SK-N-SH treated with all-trans-retinoic acid at 6 μM for 48 hours (cell line): ENCODE measurements at regions not wholly inside any gene's neighbourhood (a gene's known extent, or its start where the extent isn't known, plus 50 kb on each side); places are given as distances from the start of the nearest gene placed in this dataset.

Source experiments
- ATAC-seq: fragments of 200-7000 bp; cut with Tn5 transposase; 3 replicates; pipeline ENCODE4 v1.9.1; 2020; ENCODE audit warnings: mild to moderate bottlenecking, moderate library complexity
- ARNTL ChIP-seq: fragments of 450-650 bp; formaldehyde crosslinking; IDR thresholded peaks from 2 replicates; pipeline ENCODE4 v1.5.0; 2020; ENCODE audit warnings: low read depth, mild to moderate bottlenecking, moderate library complexity, borderline replicate concordance
- BACH2 ChIP-seq: fragments of 250-450 bp; sonication (Bioruptor Pico); IDR thresholded peaks from 2 replicates; pipeline ENCODE4 v1.9.0; 2021; ENCODE audit warnings: mild to moderate bottlenecking, borderline replicate concordance
- CREB5 ChIP-seq: fragments of 250-450 bp; sonication (Bioruptor Pico); IDR thresholded peaks from 2 replicates; pipeline ENCODE4 v1.5.1; 2020; ENCODE audit warnings: low read depth, mild to moderate bottlenecking, moderate library complexity
- CSRNP3 ChIP-seq: fragments of 250-450 bp; sonication (Bioruptor Pico); IDR thresholded peaks from 2 replicates; pipeline ENCODE4 v1.5.1; 2021; ENCODE audit warnings: mild to moderate bottlenecking, moderate library complexity
- GLIS3 ChIP-seq: fragments of 250-450 bp; sonication (Bioruptor Pico); IDR thresholded peaks from 2 replicates; pipeline ENCODE4 v1.5.0; 2020; ENCODE audit warnings: mild to moderate bottlenecking, moderate library complexity
- ISL1 ChIP-seq: fragments of 250-450 bp; sonication (Bioruptor Pico); IDR thresholded peaks from 2 replicates; pipeline ENCODE4 v2.1.2; 2022; ENCODE audit warnings: mild to moderate bottlenecking, moderate library complexity
- OSR1 ChIP-seq: fragments of 250-450 bp; sonication (Bioruptor Pico); IDR thresholded peaks from 2 replicates; pipeline ENCODE4 v1.8.0; 2022; ENCODE audit warnings: moderate library complexity, mild to moderate bottlenecking, inconsistent platforms
- PATZ1 ChIP-seq: fragments of 250-450 bp; sonication (Bioruptor Pico); IDR thresholded peaks from 2 replicates; pipeline ENCODE4 v1.8.0; 2020; ENCODE audit warnings: mild to moderate bottlenecking, moderate library complexity, borderline replicate concordance
- PPARA ChIP-seq: fragments of 250-450 bp; sonication (Bioruptor Pico); IDR thresholded peaks from 2 replicates; pipeline ENCODE4 v1.5.0; 2020; ENCODE audit warnings: mild to moderate bottlenecking, borderline replicate concordance
- RARB ChIP-seq: fragments of 250-450 bp; sonication (Bioruptor Pico); IDR thresholded peaks from 2 replicates; pipeline ENCODE4 v1.8.0; 2021; ENCODE audit warnings: mild to moderate bottlenecking, moderate library complexity
- TCF4 ChIP-seq: fragments of 250-450 bp; sonication (Bioruptor Pico); IDR thresholded peaks from 2 replicates; pipeline ENCODE4 v1.8.0; 2021; ENCODE audit warnings: mild to moderate bottlenecking, moderate library complexity, borderline replicate concordance
- TSHZ2 ChIP-seq: fragments of 250-450 bp; sonication (Bioruptor Pico); IDR thresholded peaks from 2 replicates; pipeline ENCODE4 v1.5.0; 2020; ENCODE audit warnings: mild to moderate bottlenecking, moderate library complexity
- ZC3H10 ChIP-seq: fragments of 250-450 bp; sonication (Bioruptor Pico); IDR thresholded peaks from 2 replicates; pipeline ENCODE4 v1.5.1; 2021; ENCODE audit warnings: mild to moderate bottlenecking, moderate library complexity
- ZFP30 ChIP-seq: fragments of 450-650 bp; formaldehyde crosslinking; IDR thresholded peaks from 2 replicates; pipeline ENCODE4 v1.5.0; 2022; ENCODE audit warnings: mild to moderate bottlenecking, moderate library complexity
- ZNF565 ChIP-seq: fragments of 450-650 bp; formaldehyde crosslinking; conservative IDR thresholded peaks from 2 replicates; pipeline ENCODE4 v1.5.0; 2020; ENCODE audit warnings: low read depth, mild to moderate bottlenecking, moderate library complexity
- ZNF70 ChIP-seq: fragments of 450-650 bp; formaldehyde crosslinking; IDR thresholded peaks from 2 replicates; pipeline ENCODE4 v1.5.0; 2020; ENCODE audit warnings: mild to moderate bottlenecking, moderate library complexity
- ZNF8 ChIP-seq: fragments of 450-650 bp; formaldehyde crosslinking; IDR thresholded peaks from 2 replicates; pipeline ENCODE4 v1.5.0; 2020; ENCODE audit warnings: mild to moderate bottlenecking, moderate library complexity

- no peak for ATAC-seq
- TF ChIP-seq RARB (CRISPR knock-in tag): no peak
- TF ChIP-seq ZNF70: no peak
- TF ChIP-seq PPARA (CRISPR knock-in tag): no peak
- TF ChIP-seq TSHZ2 (CRISPR knock-in tag): no peak
Measured at GRCh38 chr4:166239354-166239753, 366.3 kb downstream of the TLL1 start.

- peak; percentile 44; the same call in 2 of the 3 replicates for ATAC-seq
Measured at GRCh38 chr4:166252487-166253402, 379.7 kb downstream of the TLL1 start.

More at GRCh38 chr4:166252487-166253402, 379.7 kb downstream of the TLL1 start:
- TF ChIP-seq ZC3H10 (CRISPR knock-in tag) (no peak), OSR1 (no peak), ZNF8 (CRISPR knock-in tag) (no peak), ZNF565 (CRISPR knock-in tag) (no peak), ZFP30 (CRISPR knock-in tag) (no peak), ARNTL (CRISPR knock-in tag) (no peak), TCF4 (CRISPR knock-in tag) (no peak), GLIS3 (CRISPR knock-in tag) (no peak), CSRNP3 (CRISPR knock-in tag) (no peak), RARB (CRISPR knock-in tag) (no peak), ZNF70 (no peak), TSHZ2 (CRISPR knock-in tag) (no peak), PATZ1 (CRISPR knock-in tag) (no peak), BACH2 (no peak), CREB5 (CRISPR knock-in tag) (no peak), ISL1 (CRISPR knock-in tag) (no peak)
